HG03457 (cell line): ENCODE measurements at regions not wholly inside any gene's neighbourhood (a gene's known extent, or its start where the extent isn't known, plus 50 kb on each side); places are given as distances from the start of the nearest gene placed in this dataset.
A peak's percentile ranks its signal among the peaks of the same experiment; 100 is the strongest.
"Not testable (repeated sequence)": the region's sequence is repeated elsewhere in the genome, so short reads cannot be mapped to it uniquely, and the experiment has no call there.

Experiments used
- ATAC-seq: cut with Tn5 transposase; IDR thresholded peaks from one replicate; pipeline ENCODE4 v1.9.1; 2021; ENCODE audit warnings: moderate number of reproducible peaks; ENCODE audit not compliant: unreplicated experiment

- ATAC-seq: no peak
Measured at GRCh38 chr13:103605546-103606326, 539.5 kb upstream of the SLC10A2 start.

- not testable (repeated sequence) for ATAC-seq
Measured at GRCh38 chr13:103599870-103600269, 533.7 kb upstream of the SLC10A2 start.

GRCh38 chr13:103598671-103599070 lies 532.5 kb upstream of the SLC10A2 start:
- ATAC-seq: no peak

- no peak for ATAC-seq
Measured at GRCh38 chr13:103573446-103573845, 507.2 kb upstream of the SLC10A2 start.

- ATAC-seq: no peak
Measured at GRCh38 chr13:103568314-103568713, 502.1 kb upstream of the SLC10A2 start.

- no peak for ATAC-seq
Measured at GRCh38 chr13:103557878-103558277, 491.7 kb upstream of the SLC10A2 start.

GRCh38 chr13:103556681-103557080 lies 490.5 kb upstream of the SLC10A2 start:
- no peak for ATAC-seq

- no peak for ATAC-seq
Measured at GRCh38 chr13:103547914-103548313, 481.7 kb upstream of the SLC10A2 start.

GRCh38 chr13:103546271-103546670 lies 480.1 kb upstream of the SLC10A2 start:
- no peak for ATAC-seq

- ATAC-seq: no peak
Measured at GRCh38 chr13:103542648-103543047, 476.4 kb upstream of the SLC10A2 start.

GRCh38 chr13:103540382-103540765 lies 474.2 kb upstream of the SLC10A2 start:
- no peak for ATAC-seq

GRCh38 chr13:103539721-103540381 lies 473.6 kb upstream of the SLC10A2 start:
- no peak for ATAC-seq

- no peak for ATAC-seq
Measured at GRCh38 chr13:103539265-103539664, 473.0 kb upstream of the SLC10A2 start.

GRCh38 chr13:103537616-103538015 lies 471.4 kb upstream of the SLC10A2 start:
- ATAC-seq: no peak

GRCh38 chr13:103531278-103531677 lies 465.1 kb upstream of the SLC10A2 start:
- no peak for ATAC-seq

GRCh38 chr13:103528437-103528836 lies 462.2 kb upstream of the SLC10A2 start:
- no peak for ATAC-seq

GRCh38 chr13:103525530-103525929 lies 459.3 kb upstream of the SLC10A2 start:
- ATAC-seq: no peak

GRCh38 chr13:103523858-103524257 lies 457.6 kb upstream of the SLC10A2 start:
- ATAC-seq: no peak

GRCh38 chr13:103521532-103521931 lies 455.3 kb upstream of the SLC10A2 start:
- no peak for ATAC-seq

GRCh38 chr13:103517768-103518102 lies 451.5 kb upstream of the SLC10A2 start:
- ATAC-seq: no peak

- ATAC-seq: peak; percentile 97
Measured at GRCh38 chr13:103517066-103517767, 451.0 kb upstream of the SLC10A2 start.
